Ramos (cell line): ENCODE measurements at regions not wholly inside any gene's neighbourhood (a gene's known extent, or its start where the extent isn't known, plus 50 kb on each side); places are given as distances from the start of the nearest gene placed in this dataset.
"Not testable (repeated sequence)": the region's sequence is repeated elsewhere in the genome, so short reads cannot be mapped to it uniquely, and the experiment has no call there.

ENCODE experiments used
- in situ Hi-C: fragments of 300-500 bp; cut with MboI; formaldehyde crosslinking; loops from one replicate; pipeline ENCODE4 v1.14.3; 2022; ENCODE audit warnings: low sequenced_read_pairs; ENCODE audit not compliant: unreplicated experiment

DNA sequence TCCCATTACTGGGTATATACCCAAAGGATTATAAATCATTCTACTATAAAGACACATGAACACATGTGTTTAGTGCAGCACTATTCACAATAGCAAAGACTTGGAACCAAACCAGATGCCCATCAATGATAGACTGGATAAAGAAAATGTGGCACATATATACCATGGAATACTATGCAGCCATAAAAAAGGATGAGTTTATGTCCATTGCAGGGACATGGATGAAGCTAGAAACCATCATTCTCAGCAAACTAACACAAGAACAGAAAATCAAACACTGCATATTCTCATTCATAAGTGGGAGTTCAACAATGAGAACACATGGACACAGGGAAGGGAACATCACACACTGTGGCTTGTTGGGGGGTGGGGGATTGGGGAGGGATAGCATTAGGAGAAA is 225.2 kb upstream of the PRDM1 start:
- in situ Hi-C loops, result not testable (repeated sequence)

DNA sequence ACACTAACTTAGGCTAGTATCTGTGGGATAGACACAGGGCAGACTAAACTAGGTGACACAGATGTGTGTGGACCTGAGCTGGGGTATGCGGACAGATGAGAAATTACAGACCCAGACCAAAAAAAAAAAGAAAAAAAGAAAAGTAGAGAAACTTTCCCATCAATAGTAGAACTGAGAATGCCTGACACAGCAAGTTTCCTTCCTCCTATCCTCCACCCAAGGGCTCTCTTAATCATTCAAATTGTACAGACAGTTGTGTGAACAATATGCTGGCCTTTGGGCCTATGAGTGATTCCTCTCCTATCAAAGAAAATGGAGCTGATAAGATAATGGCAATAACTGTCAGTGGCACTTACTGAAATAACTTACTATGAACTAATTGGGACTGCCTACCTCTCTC is 226.7 kb upstream of the PRDM1 start:
- in situ Hi-C loops, result no loop called here

DNA sequence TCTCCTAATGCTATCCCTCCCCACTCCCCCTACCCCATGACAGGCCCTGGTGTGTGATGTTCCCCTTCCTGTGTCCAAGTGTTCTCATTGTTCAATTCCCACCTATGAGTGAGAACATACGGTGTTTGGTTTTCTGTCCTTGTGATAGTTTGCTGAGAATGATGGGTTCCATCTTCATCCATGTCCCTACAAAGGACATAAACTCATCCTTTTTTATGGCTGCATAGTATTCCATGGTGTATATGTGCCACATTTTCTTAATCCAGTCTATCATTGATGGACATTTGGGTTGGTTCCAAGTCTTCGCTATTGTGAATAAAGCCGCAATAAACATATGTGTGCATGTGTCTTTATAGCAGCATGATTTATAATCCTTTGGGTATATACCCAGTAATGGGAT is 227.5 kb upstream of the PRDM1 start:
- in situ Hi-C loops, result not testable (repeated sequence)

DNA sequence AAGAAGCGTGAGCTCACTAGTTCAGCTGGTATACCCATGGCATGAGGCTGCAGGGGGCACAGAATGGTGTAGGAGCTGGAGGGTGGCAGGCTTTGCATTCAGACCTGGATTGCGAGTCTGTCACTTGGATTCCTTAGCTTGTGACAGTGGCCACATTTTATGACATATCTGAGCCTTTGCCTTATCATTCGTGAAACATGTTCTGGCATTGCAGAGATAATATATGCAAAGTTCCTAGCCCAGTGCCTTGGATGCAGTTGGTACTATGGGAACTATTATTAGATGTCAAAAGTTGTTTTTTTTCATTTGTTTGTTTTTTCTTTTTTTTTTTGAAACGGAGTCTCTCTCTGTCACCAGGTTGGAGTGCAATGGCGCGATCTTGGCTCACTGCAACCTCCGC is 230.7 kb upstream of the PRDM1 start:
- in situ Hi-C loops, result no loop called here

DNA sequence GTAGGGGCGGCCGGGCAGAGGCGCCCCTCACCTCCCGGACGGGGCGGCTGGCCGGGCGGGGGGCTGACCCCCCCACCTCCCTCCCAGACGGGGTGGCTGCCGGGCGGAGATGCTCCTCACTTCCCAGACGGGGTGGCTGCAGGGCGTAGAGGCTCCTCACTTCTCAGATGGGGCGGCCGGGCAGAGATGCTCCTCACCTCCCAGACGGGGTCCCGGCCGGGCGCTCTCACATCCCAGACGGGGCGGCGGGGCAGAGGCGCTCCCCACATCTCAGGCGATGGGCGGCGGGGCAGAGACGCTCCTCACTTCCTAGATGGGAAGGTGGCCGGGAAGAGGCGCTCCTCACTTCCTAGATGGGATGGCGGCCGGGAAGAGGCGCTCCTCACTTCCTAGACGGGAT is 232.2 kb upstream of the PRDM1 start:
- in situ Hi-C loops, result not testable (repeated sequence)

DNA sequence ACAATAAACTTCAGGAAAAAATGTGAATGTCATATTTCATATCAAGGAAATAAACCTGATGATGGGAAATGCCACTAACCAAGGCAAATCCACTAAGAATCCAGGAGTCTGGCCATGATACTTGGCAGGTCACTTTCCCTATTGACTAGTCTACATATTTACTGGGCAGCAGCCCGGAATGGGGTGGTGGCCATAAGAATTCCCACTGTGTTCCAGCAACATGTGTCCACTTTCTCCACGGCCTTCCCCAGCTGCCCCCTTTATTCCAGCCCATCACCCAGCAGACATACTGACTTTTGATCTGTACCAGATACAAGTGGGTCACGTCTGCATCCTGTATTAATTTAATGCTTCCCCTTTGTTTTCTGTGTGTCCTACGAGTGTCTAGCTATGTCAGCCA is 234.5 kb upstream of the PRDM1 start:
- in situ Hi-C loops, result no loop called here

DNA sequence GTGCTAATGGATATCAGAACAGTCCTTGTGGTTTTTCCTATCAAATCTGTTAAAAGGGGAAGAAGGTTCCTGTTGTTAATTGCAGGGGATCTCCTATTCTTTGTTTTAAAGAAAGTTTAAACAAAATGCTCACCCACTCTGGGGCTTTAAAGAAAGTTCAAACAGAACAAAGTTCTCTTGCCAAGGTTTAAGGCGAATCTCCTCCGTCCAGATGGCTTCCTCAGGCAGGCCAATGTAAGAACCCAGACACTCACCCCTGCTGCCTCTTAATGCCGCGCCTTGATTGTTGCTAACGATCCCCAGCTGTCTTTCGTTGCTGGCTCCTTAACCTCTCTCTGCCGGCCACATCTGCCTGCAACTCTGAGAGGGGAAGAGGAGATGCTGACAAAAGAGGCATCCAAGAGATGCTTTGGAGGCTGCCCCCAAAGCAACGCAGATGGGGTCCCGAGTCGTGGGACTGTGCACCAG is 235.0 kb upstream of the PRDM1 start:
- in situ Hi-C loops, result no loop called here

DNA sequence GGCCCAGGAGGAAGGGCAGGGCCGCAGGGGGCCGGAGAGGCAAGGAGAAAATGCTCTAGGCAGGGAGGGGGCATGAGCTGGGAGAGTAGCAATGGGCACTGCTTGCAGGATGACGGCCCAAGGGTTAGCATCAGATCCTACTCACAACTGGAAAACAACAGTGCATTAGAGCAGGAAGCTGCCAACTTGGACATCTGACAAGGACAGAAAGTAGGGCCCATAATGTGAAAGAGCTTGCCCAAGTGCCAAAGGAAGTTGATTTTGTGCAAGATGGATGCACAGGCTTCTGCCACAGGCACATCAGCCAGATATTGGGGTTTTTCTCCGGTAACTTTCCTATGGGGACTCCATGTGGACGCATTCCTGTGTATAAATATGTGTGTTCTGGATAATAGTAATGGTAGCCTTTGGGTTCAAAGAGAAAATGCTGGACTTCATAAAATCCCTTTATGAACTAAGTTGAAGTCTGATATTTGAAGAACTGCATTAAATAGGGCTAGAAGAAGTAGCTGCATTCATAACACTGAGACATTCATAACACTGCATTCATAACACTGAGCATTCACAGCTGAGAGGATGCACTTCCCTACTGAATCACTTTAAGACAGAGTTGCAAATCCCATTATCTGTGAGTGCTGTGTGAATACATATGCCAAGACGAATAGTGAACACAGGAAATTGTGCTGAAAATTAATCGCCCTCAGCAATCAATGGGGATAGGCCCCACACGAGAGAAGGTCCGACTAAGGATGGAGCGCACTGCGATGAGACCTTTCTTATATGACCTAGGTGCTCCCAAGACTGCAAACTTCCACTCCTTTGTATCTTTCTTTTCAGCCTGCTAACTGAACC is 235.6 kb upstream of the PRDM1 start:
- in situ Hi-C loops, result no loop called here

DNA sequence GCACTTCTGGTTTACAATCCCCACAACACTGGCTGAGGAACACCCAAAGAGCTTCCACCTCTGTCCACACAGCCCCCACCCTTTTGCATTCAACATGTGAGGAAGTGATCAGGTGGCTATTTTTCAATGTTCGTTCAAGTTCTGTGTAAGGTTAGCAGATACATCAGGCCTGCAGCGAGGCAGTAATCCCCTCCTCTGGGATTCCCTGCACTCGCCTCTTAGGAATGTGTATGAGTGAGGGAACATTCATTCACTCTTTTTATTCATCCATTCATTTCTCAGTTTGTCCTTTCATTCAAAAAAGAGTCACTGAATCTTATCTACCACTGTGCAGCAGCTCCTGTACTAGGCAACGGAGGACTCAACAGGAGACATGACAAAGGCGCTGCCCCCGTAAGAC is 236.4 kb upstream of the PRDM1 start:
- in situ Hi-C loops, result no loop called here

DNA sequence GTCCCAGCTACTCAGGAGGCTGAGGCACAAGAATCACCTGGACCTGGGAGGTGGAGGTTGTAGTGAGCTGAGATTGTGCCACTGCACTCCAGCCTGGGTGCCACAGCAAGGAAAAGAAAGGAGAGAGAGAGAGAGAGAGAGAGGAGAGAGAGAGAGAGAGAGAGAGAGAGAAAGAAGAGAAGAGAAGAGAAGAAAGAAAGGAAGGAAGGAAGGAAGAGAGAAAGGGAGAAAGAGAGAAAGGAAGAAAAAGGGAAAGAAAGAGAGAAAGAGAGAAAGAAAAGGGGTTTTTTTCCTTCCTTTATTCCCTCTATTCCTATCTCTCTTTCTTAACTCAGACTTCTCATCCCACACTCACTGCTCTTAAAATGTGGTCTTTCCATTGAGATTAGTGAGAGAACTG is 238.7 kb upstream of the PRDM1 start:
- in situ Hi-C loops, result no loop called here

DNA sequence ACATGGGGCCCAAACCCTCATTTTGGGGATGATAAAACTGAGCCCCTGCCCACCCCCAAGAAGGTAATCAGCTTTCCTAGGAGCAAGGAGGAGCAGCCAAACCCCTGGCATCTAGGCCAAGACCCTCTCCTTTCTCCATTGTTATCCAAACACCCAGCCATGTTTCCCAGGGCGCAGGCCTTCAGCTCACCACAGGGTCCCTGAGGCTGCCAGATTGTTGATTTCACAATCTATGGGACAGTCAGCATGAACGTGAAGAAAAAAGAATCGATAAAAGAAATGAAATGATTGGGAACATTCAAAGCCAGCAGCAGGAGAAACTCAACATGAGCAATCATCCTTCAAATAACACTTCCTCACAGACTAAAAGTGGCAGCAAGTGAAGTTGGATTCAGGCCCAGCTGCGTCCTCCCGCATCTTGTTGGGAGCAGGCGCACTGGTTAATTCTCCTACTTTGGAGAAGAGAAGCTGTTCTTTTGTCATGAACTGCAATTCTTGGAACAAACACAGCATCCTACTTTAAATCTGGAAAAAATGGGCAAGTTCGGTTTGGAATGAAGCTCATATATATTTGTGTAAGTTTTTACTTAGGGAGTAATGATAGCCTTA is 241.8 kb upstream of the PRDM1 start:
- in situ Hi-C loops, result no loop called here

DNA sequence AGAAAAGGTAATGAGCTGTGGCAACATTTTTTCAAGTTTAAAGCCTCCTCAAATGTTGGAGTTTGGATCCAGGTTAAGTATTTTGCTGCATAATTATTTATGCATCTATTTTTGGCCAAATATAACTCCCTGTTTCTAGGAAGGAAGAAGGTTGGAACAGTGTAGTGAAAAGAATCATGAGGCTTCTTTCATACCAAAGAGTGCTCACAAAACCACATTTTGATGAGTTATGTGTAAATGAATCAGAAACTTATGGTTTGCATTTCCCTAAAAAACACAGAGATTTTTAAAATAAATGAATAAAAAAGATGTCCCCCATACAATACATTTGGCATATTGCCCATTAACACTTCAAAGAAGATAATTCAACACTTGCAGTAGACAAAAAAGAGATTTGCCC is 246.9 kb upstream of the PRDM1 start:
- in situ Hi-C loops, result no loop called here

DNA sequence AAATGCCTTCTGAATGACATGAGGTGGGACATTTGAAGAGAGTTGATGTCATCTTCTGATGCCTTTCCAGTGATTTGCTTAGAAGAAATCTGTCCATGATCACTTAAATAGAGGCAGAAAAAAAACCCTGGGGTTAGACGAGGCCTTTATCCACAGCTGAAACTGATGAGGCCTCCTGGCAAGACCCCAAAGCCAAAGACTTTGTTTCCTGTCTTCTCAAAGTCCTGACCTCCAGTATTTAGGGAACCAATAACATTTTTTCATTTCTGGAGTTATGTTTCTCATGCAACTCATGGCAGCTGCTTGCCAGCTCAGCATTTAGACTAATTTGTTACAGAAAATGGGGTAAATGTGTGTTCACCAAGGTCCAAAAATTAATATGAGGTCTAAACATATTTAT is 248.0 kb upstream of the PRDM1 start:
- in situ Hi-C loops, result no loop called here

DNA sequence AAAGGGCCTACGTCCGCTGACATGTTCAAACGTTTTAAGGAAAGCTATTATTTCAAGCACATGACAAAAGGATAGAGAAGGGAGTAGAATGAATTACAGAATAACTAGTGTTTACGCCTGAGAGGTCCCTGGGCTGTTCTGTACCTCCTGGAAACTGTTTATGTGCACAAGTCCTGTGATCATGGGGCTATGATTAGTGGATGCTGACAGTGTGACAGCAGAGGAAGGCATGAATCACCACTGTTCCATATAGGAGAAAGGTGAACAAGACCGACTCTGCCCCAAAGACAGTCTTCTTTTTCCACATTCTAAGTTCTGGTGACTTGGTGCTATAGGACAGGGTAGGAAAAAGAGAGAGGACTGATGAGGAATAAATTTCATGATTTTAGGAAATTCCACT is 249.2 kb upstream of the PRDM1 start:
- in situ Hi-C loops, result no loop called here

DNA sequence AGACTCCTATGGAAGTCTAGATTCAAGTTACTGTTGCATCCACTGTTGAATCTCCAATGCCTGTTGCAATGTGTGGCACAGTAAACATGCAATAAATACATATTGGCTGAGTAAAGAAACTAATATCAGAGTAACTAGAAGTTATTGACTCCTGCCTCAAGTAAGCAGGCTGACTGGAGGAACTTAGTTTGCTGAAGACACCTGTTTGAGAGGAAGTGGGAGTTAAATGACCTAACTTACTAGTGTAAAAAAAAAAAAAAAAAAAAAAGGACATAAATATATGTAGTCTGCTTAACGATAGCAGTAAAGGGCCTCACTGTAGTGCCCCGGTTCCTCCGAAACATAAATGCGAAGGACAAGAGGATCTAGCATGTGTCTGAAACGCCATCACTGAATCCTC is 249.8 kb upstream of the PRDM1 start:
- in situ Hi-C loops, result no loop called here

DNA sequence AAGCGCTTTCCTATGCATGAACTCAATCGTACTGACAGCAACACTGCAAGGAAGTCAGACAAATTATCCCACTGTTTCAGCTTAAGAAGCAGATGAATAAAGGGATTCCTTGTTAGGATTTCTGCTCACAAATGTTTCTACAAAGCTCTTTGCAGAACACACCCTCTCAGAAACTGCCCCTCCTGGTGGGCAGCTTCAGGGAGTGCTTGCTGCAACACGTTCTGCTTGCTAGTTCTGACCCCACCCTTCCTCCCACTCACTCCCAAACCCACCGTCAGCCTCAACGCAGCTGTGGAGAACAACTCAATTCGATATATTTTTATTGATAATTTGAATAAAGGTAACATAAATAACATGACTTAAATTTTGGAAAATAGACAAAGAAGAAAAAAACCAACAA is 250.8 kb upstream of the PRDM1 start:
- in situ Hi-C loops, result no loop called here

DNA sequence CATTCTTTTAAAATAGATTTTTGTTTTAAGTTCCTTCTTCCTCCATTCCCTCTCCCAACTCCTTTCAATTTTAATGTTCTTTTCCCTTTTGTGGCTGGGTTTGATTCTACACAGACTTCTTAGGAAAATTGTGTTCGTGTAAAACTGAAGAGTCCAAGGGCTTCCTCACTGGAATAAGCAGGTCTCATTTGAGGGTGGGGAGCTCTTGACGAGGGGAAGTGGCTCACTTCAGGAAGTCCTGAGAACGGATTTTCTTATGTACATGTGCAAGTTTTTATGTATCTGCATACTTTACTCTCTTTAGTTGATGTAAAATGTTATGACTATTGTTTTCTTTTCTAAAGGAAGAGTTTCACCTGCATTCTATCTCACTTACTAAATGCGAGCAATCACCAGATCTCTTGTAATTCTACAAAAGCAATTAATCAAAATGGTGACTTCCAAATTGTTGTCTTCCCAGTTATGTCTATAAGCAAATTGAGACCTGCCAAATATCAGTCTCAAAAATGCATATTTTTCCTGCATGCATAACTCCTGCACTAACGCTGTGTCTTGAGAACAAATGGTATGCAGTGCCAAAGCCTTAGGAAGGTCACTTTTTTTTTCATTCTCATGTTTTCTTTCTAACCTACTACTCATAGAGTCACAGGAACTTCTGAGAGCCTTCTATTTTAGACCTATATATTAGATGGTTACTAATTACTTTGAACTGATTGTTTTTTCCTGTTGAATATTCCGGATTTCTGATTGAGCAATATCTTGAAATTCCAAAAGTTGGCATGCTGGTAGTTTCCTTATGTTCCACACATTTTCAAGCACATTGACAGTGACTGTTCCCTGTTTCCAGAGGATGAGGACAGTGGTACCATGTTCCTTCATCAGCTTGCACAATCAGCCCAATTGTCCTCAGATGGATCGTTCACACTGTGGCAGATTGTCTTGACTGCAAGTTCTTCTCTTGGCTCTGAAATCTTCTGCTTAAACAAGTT is 251.9 kb upstream of the PRDM1 start:
- in situ Hi-C loops, result no loop called here

DNA sequence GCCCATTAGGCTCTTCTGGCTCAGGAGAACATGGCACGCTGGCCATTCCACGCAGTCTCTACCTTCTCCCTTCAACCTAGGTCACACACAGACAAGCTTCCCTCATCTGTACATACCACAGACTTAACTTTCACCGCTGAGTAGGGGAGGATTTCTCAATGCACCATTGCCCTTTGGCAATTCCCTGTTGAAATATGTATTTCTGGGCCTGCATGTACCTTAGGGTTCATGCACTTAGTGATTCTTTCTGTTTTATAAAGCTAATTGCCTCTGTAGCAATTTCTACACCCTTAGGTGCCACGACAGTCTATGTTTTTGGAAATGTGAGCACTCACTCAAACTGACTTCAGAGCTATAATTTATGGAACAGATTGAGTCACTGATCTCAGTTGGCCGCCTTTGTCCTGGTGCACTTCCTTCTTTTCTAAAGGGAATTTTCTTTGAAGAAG is 253.8 kb upstream of the PRDM1 start:
- in situ Hi-C loops, result no loop called here

DNA sequence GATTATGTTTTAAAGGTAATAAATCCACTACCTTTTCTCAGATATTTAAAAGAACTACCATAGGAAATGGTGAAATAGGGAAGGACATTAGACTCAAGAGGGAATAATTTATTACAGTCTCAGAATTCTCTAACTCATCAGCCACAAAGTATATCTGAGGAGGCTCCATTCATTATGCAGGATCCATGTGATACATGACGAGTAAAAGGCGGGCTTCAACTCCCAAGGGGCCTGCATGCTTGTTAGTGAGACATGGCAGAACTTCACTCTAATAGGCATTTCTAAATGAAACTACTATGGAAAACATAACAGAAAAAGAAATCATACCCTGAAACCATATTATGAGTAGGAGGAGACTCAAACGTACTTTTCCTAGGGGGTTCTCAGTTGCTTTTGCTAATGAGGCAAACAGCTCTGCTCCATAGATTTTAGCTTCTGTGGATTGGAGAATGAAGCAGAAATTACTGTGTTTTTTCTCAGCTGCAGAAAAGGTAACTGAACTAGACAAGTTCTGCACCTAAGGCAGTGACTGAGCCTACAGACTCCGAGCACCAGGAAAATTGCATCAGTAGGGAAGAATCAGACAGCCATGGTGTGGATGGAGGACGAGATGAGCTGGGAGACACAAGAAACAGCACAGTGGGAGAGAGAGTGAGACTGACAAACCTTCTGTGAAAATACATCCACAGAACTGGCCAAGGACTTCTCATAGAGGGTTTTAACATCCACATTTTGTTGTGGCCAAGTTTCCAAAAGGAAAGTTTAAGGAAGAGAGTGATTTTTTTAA is 254.6 kb upstream of the PRDM1 start:
- in situ Hi-C loops, result no loop called here

DNA sequence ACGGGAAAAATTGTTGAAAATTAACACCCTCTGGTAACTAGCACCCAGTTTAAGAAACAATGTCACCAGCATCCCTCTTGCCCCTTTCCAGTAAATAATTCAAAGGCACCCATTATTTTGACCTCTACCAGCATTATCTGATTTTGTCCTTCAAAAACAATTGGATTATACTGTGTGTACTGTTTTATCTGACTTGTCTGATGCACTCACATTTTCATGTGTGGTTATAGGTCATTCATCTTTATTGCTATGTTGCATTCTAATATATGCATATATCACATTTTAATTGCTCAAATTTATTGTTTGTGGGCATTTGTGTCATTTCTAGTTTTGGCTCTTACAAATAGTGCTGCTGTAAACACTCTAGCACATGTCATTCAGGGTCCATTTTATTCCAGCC is 260.9 kb upstream of the PRDM1 start:
- in situ Hi-C loops, result no loop called here
